ENCODE measurements at regions not wholly inside any gene's neighbourhood (a gene's known extent, or its start where the extent isn't known, plus 50 kb on each side); places are given as distances from the start of the nearest gene placed in this dataset.

GRCh38 chr6:168255283-168255881 lies 64.2 kb downstream of the DACT2 start:
- no peak overlapping the region for H3K4me3 ChIP-seq (replicated peaks; ENCODE audit: low read depth, low read length)
- DNase-seq (ENCODE audit: low read depth): no peak
- TF ChIP-seq CTCF (IDR thresholded peaks at IDR 0.05; ENCODE audit: low read length, missing control alignments): no peak

DNA sequence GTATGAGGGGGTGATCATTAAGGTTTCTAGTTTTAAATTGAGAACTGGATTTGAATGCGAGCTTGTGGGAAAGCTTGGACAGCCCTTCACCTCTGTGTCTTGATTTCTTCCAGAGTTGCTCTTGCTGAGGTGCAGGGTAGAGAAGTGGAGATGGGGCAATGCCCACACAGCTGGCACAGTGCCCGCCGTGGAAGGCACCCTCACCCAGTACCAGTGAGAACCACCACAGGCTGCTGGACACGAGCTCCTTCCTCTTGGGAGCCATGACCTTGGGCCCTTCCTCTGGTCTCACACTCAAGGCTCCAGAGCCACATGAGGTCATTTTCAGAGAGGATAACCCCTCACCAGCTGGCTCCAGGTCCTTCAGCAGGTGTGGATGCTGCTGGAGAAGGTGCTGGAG lies 67.3 kb downstream of the DACT2 start:
- DNase-seq (ENCODE audit: low read depth): no peak
- H3K4me3 ChIP-seq (replicated peaks; ENCODE audit: low read depth, low read length): no peak overlapping the region
- TF ChIP-seq CTCF (IDR thresholded peaks at IDR 0.05; ENCODE audit: low read length, missing control alignments): no peak

- TF ChIP-seq CTCF (IDR thresholded peaks at IDR 0.05; ENCODE audit: low read length, missing control alignments): no peak
- no peak for DNase-seq (ENCODE audit: low read depth)
- no peak overlapping the region for H3K4me3 ChIP-seq (replicated peaks; ENCODE audit: low read depth, low read length)
Measured at GRCh38 chr6:168250250-168250649, 69.3 kb downstream of the DACT2 start.

GRCh38 chr6:168249746-168250145 lies 69.8 kb downstream of the DACT2 start:
- no peak for DNase-seq (ENCODE audit: low read depth)
- no peak overlapping the region for H3K4me3 ChIP-seq (replicated peaks; ENCODE audit: low read depth, low read length)
- no peak for TF ChIP-seq CTCF (IDR thresholded peaks at IDR 0.05; ENCODE audit: low read length, missing control alignments)

DNA sequence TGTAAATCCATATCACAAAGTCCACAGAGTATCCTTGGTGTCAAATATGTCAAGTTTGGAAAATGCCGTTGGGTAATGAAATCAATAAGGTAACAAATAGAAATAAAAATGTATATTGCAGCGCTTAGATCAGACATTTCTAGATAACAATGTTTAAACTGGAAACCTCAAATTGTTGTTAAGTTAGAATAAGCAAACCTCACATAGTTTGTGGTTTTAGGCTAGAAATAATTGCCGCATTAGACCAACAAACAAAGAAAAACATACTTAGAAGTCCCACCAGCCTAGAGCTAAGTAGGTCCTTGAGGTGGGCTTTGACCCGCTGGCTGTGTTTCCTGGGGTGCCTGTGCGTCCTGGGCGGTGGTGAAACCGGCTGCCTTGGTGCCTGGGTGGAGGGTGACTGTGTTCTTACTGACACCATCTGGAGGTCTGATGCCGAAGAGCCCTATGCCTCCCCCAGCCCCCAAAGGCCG lies 71.4 kb downstream of the DACT2 start:
- H3K4me3 ChIP-seq (replicated peaks; ENCODE audit: low read depth, low read length): no peak overlapping the region
- no peak for TF ChIP-seq CTCF (IDR thresholded peaks at IDR 0.05; ENCODE audit: low read length, missing control alignments)
- no peak for DNase-seq (ENCODE audit: low read depth)

GRCh38 chr6:168247443-168248147 lies 72.0 kb downstream of the DACT2 start:
- H3K4me3 ChIP-seq (replicated peaks; ENCODE audit: low read depth, low read length): no peak overlapping the region
- DNase-seq (ENCODE audit: low read depth): no peak
- TF ChIP-seq CTCF (IDR thresholded peaks at IDR 0.05; ENCODE audit: low read length, missing control alignments): no peak
